ENCODE measurements at regions not wholly inside any gene's neighbourhood (a gene's known extent, or its start where the extent isn't known, plus 50 kb on each side); places are given as distances from the start of the nearest gene placed in this dataset.

- Histone ChIP-seq H3K9ac (ENCODE audit: low read length) (no peak overlapping the region), H3K27ac (ENCODE audit: low read length) (no peak overlapping the region), H3K79me2 (replicated peaks; ENCODE audit: insufficient read depth, low read length) (no peaks in the 10 kb centered on the region), H3K4me3 (ENCODE audit: low read length) (no peak overlapping the region), H2AFZ (ENCODE audit: low read depth, low read length) (no peak overlapping the region), H3F3A (ENCODE audit: insufficient read depth, low read length, poor library complexity, severe bottlenecking) (no peaks in the 10 kb centered on the region), H3K9me3 (ENCODE audit: low read length) (no peaks in the 10 kb centered on the region), H3K27me3 (ENCODE audit: insufficient read depth, low read depth, low read length) (no peaks in the 10 kb centered on the region), H3K4me2 (ENCODE audit: low read length) (no peak overlapping the region), H4K20me1 (ENCODE audit: insufficient read depth) (no peaks in the 10 kb centered on the region), H3K9me2 (ENCODE audit: insufficient read depth, low read length) (no peaks in the 10 kb centered on the region), H3K36me3 (ENCODE audit: insufficient read depth, low read length) (no peaks in the 10 kb centered on the region)
- no peak for TF ChIP-seq MXI1 (conservative IDR thresholded peaks at IDR 0.05; ENCODE audit: poor library complexity, severe bottlenecking)
- TF ChIP-seq SMC3 (conservative IDR thresholded peaks at IDR 0.05; ENCODE audit: poor library complexity), result no peak
- TF ChIP-seq REST (IDR thresholded peaks at IDR 0.05; ENCODE audit: borderline replicate concordance), result no peak
- TF ChIP-seq EZH2 (IDR thresholded peaks at IDR 0.05; ENCODE audit: borderline replicate concordance, insufficient read depth, low read length, poor library complexity, severe bottlenecking), result no peak
- TF ChIP-seq POLR2AphosphoS5 (IDR thresholded peaks at IDR 0.05), result no peak
- TF ChIP-seq CTCF (IDR thresholded peaks at IDR 0.05; ENCODE audit: poor library complexity, severe bottlenecking), result no peak
- TF ChIP-seq EP300 (conservative IDR thresholded peaks at IDR 0.05; ENCODE audit: poor library complexity, severe bottlenecking), result no peak
- no peak for TF ChIP-seq RAD21 (conservative IDR thresholded peaks at IDR 0.05)
- no peak for TF ChIP-seq TAF1 (IDR thresholded peaks at IDR 0.05; ENCODE audit: low read depth)
Measured at GRCh38 chr15:60095711-60096110, 91.6 kb downstream of the FOXB1 start.

- TF ChIP-seq EZH2 (IDR thresholded peaks at IDR 0.05; ENCODE audit: borderline replicate concordance, insufficient read depth, low read length, poor library complexity, severe bottlenecking), result no peak
- TF ChIP-seq MXI1 (conservative IDR thresholded peaks at IDR 0.05; ENCODE audit: poor library complexity, severe bottlenecking), result no peak
- TF ChIP-seq SMC3 (conservative IDR thresholded peaks at IDR 0.05; ENCODE audit: poor library complexity), result no peak
- TF ChIP-seq EP300 (conservative IDR thresholded peaks at IDR 0.05; ENCODE audit: poor library complexity, severe bottlenecking), result no peak
- TF ChIP-seq REST (IDR thresholded peaks at IDR 0.05; ENCODE audit: borderline replicate concordance), result no peak
- TF ChIP-seq POLR2AphosphoS5 (IDR thresholded peaks at IDR 0.05), result no peak
- TF ChIP-seq CTCF (IDR thresholded peaks at IDR 0.05; ENCODE audit: poor library complexity, severe bottlenecking), result no peak
- no peak for TF ChIP-seq TAF1 (IDR thresholded peaks at IDR 0.05; ENCODE audit: low read depth)
- no peak for TF ChIP-seq RAD21 (conservative IDR thresholded peaks at IDR 0.05)
- Histone ChIP-seq H3K79me2 (replicated peaks; ENCODE audit: insufficient read depth, low read length) (no peaks in the 10 kb centered on the region), H3K27me3 (ENCODE audit: insufficient read depth, low read depth, low read length) (no peaks in the 10 kb centered on the region), H2AFZ (ENCODE audit: low read depth, low read length) (no peak overlapping the region), H3K4me2 (ENCODE audit: low read length) (no peak overlapping the region), H3K9me2 (ENCODE audit: insufficient read depth, low read length) (no peaks in the 10 kb centered on the region), H3K36me3 (ENCODE audit: insufficient read depth, low read length) (no peaks in the 10 kb centered on the region), H3K4me3 (ENCODE audit: low read length) (no peak overlapping the region), H3K9ac (ENCODE audit: low read length) (no peak overlapping the region), H3F3A (ENCODE audit: insufficient read depth, low read length, poor library complexity, severe bottlenecking) (no peaks in the 10 kb centered on the region), H3K9me3 (ENCODE audit: low read length) (no peaks in the 10 kb centered on the region), H4K20me1 (ENCODE audit: insufficient read depth) (no peaks in the 10 kb centered on the region), H3K27ac (ENCODE audit: low read length) (no peak overlapping the region)
Measured at GRCh38 chr15:60096157-60096556, 92.0 kb downstream of the FOXB1 start.

Data from neural cell (in vitro differentiated cells).